ENCODE measurements at regions not wholly inside any gene's neighbourhood (a gene's known extent, or its start where the extent isn't known, plus 50 kb on each side); places are given as distances from the start of the nearest gene placed in this dataset.

- intact Hi-C loops (cut with DNase I; ENCODE audit: low total_unique reads) (no loop called here), in situ Hi-C loops (cut with MboI; ENCODE audit: low sequenced_read_pairs in 4 of 4) (no loop called here)
- H3K4me1 ChIP-seq, result no peaks in the 10 kb centered on the region
- H3K9me3 ChIP-seq, result no peaks in the 10 kb centered on the region
- peaks cover 0 to 2% (median 0%) of the 10 kb centered on the region in 3 donors for H3K27me3 ChIP-seq
- TF ChIP-seq POLR2A (IDR thresholded peaks at IDR 0.05) (no peak), CTCF (IDR thresholded peaks at IDR 0.05 in 4 of 5, conservative IDR thresholded peaks at IDR 0.05 in 1 of 5) (no peak)
- no peaks in the 10 kb centered on the region for H3K36me3 ChIP-seq
- DNase-seq (no peak), ATAC-seq (no peak)
- no peak overlapping the region for H3K27ac ChIP-seq
- no peak overlapping the region for H3K4me3 ChIP-seq
These were observed 733.6 kb upstream of the TBX3 start for GRCh38 chr12:115417610-115418009.

GRCh38 chr12:115416869-115417268 lies 732.9 kb upstream of the TBX3 start:
- no peak for ATAC-seq
- Histone ChIP-seq H3K27ac (no peak overlapping the region), H3K27me3 (no peaks in the 10 kb centered on the region), H3K4me1 (no peaks in the 10 kb centered on the region), H3K36me3 (no peaks in the 10 kb centered on the region), H3K9me3 (no peaks in the 10 kb centered on the region), H3K4me3 (no peak overlapping the region)
- in situ Hi-C loops (cut with MboI; ENCODE audit: low sequenced_read_pairs in 4 of 4) (no loop called here), intact Hi-C loops (cut with DNase I; ENCODE audit: low total_unique reads) (no loop called here)
- TF ChIP-seq CTCF (IDR thresholded peaks at IDR 0.05 in 4 of 5, conservative IDR thresholded peaks at IDR 0.05 in 1 of 5) (no peak), POLR2A (IDR thresholded peaks at IDR 0.05) (no peak)
- no peak for DNase-seq

GRCh38 chr12:115413626-115414025 lies 729.7 kb upstream of the TBX3 start:
- TF ChIP-seq CTCF (IDR thresholded peaks at IDR 0.05 in 4 of 5, conservative IDR thresholded peaks at IDR 0.05 in 1 of 5), result no peak
- Histone ChIP-seq H3K4me1 (no peaks in the 10 kb centered on the region), H3K4me3 (no peak overlapping the region), H3K27ac (no peak overlapping the region), H3K9me3 (no peaks in the 10 kb centered on the region), H3K36me3 (no peaks in the 10 kb centered on the region), H3K27me3 (no peaks in the 10 kb centered on the region)
- ATAC-seq (no peak), DNase-seq (no peak)
- in situ Hi-C loops (cut with MboI; ENCODE audit: low sequenced_read_pairs in 4 of 4) (no loop called here), intact Hi-C loops (cut with DNase I; ENCODE audit: low total_unique reads) (no loop called here)

- no peak for ATAC-seq
- no peak for TF ChIP-seq CTCF (IDR thresholded peaks at IDR 0.05 in 4 of 5, conservative IDR thresholded peaks at IDR 0.05 in 1 of 5)
- no peak for TF ChIP-seq POLR2A (IDR thresholded peaks at IDR 0.05)
- no peaks in the 10 kb centered on the region for H3K9me3 ChIP-seq
These were observed 728.9 kb upstream of the TBX3 start for GRCh38 chr12:115412831-115413230.

GRCh38 chr12:115411121-115411520 lies 727.1 kb upstream of the TBX3 start:
- no peak for DNase-seq
- Histone ChIP-seq H3K27ac (no peak overlapping the region), H3K27me3 (no peaks in the 10 kb centered on the region), H3K4me3 (no peak overlapping the region), H3K36me3 (no peaks in the 10 kb centered on the region), H3K4me1 (no peaks in the 10 kb centered on the region), H3K9me3 (no peaks in the 10 kb centered on the region)
- in situ Hi-C loops (cut with MboI; ENCODE audit: low sequenced_read_pairs in 4 of 4) (no loop called here), intact Hi-C loops (cut with DNase I; ENCODE audit: low total_unique reads) (no loop called here)
- ATAC-seq, result no peak
- TF ChIP-seq CTCF (IDR thresholded peaks at IDR 0.05 in 4 of 5, conservative IDR thresholded peaks at IDR 0.05 in 1 of 5), result no peak
- no peak for TF ChIP-seq POLR2A (IDR thresholded peaks at IDR 0.05)

More at GRCh38 chr12:115412831-115413230, 728.9 kb upstream of the TBX3 start:
- no peaks in the 10 kb centered on the region for H3K4me1 ChIP-seq
- intact Hi-C loops (cut with DNase I; ENCODE audit: low total_unique reads) (no loop called here), in situ Hi-C loops (cut with MboI; ENCODE audit: low sequenced_read_pairs in 4 of 4) (no loop called here)
- H3K27me3 ChIP-seq, result no peaks in the 10 kb centered on the region
- no peaks in the 10 kb centered on the region for H3K36me3 ChIP-seq
- no peak overlapping the region for H3K4me3 ChIP-seq
- no peak overlapping the region for H3K27ac ChIP-seq
- no peak for DNase-seq

Data from gastrocnemius medialis (tissue), 4 donors.